SK-N-SH (cell line): ENCODE measurements at regions not wholly inside any gene's neighbourhood (a gene's known extent, or its start where the extent isn't known, plus 50 kb on each side); places are given as distances from the start of the nearest gene placed in this dataset.

ENCODE experiments used
- CTCF ChIA-PET: fragments of 300-600, 350-600 bp; formaldehyde crosslinking; extraction: SDS; loops from one replicate; lab custom pipeline; 2021; lab: Yijun Ruan, JAX
- POLR2A ChIA-PET: fragments of 350-600 bp; sonication (Branson Sonifier 250); formaldehyde crosslinking; extraction: SDS; loops from one replicate; lab custom pipeline; 2020; ENCODE audit warnings: antibody characterized with exemption, inconsistent platforms; lab: Yijun Ruan, JAX
- DNase-seq: peaks from one replicate; pipeline ENCODE4 v3.0.0; 2012
- H2AFZ ChIP-seq: fragments of 200-600 bp; sonication (generic); 2 replicates; pipeline ENCODE4 v1.8.1; 2016; ENCODE audit warnings: antibody characterized with exemption, mild to moderate bottlenecking, low read depth
- H3F3A ChIP-seq: fragments of 200-600 bp; sonication (generic); replicated peaks from 2 replicates; pipeline ENCODE3; 2016; ENCODE audit warnings: antibody characterized with exemption, mild to moderate bottlenecking; ENCODE audit not compliant: insufficient read depth
- H3K27ac ChIP-seq, 2 experiments: fragments of 200-500 bp in 1 of 2; fragments of 200-600 bp in 1 of 2; sonication (Bioruptor generic) in 1 of 2; sonication (generic), shearing (Covaris generic) in 1 of 2; 2 replicates each; pipeline versions ENCODE4 v1.5.1 to v1.6.1; 2014 to 2016; ENCODE audit warnings: low read depth in 2 of 2, inconsistent platforms in 1 of 2, low read length in 1 of 2, mild to moderate bottlenecking in 1 of 2, mixed read lengths in 1 of 2
- H3K27me3 ChIP-seq: fragments of 200-600 bp; sonication (generic), shearing (Covaris generic); 2 replicates; pipeline ENCODE4 v1.6.1; 2016; ENCODE audit warnings: mixed run types; ENCODE audit not compliant: insufficient read depth
- H3K36me3 ChIP-seq, 2 experiments: fragments of 200-500 bp in 1 of 2; fragments of 200-600 bp in 1 of 2; sonication (Bioruptor generic) in 1 of 2; sonication (generic) in 1 of 2; replicated peaks in 1 of 2; 2 replicates each; pipeline versions ENCODE3 to v1.5.1; 2014 to 2016; ENCODE audit warnings: low read length in 1 of 2, mild to moderate bottlenecking in 1 of 2; ENCODE audit not compliant: insufficient read depth in 2 of 2, control insufficient read depth in 1 of 2
- H3K4me1 ChIP-seq, 2 experiments: fragments of 200-500 bp in 1 of 2; fragments of 200-600 bp in 1 of 2; sonication (Bioruptor generic) in 1 of 2; sonication (generic), shearing (Covaris generic) in 1 of 2; 2 replicates each; pipeline versions ENCODE4 v1.5.1 to v1.6.1; 2014 to 2016; ENCODE audit warnings: low read depth in 1 of 2, low read length in 1 of 2, mixed run types in 1 of 2; ENCODE audit not compliant: insufficient read depth in 2 of 2, control insufficient read depth in 1 of 2
- H3K4me2 ChIP-seq: fragments of 200-600 bp; sonication (generic), shearing (Covaris generic); 2 replicates; pipeline ENCODE4 v1.6.1; 2017; ENCODE audit warnings: mixed run types
- H3K4me3 ChIP-seq, 2 experiments: fragments of 200-500 bp in 1 of 2; fragments of 200-600 bp in 1 of 2; sonication (Bioruptor generic) in 1 of 2; sonication (generic), shearing (Covaris generic) in 1 of 2; 2 replicates each; pipeline versions ENCODE4 v1.5.1 to v1.8.1; 2014 to 2016; ENCODE audit warnings: low read depth in 2 of 2, inconsistent platforms in 1 of 2, low read length in 1 of 2, mild to moderate bottlenecking in 1 of 2, mixed read lengths in 1 of 2, moderate library complexity in 1 of 2
- H3K79me2 ChIP-seq: fragments of 200-600 bp; sonication (generic); 2 replicates; pipeline ENCODE4 v1.8.1; 2017; ENCODE audit warnings: mild to moderate bottlenecking; ENCODE audit not compliant: insufficient read depth
- H3K9ac ChIP-seq: fragments of 200-600 bp; sonication (generic); 2 replicates; pipeline ENCODE4 v1.6.1; 2017; ENCODE audit warnings: mixed run types
- H3K9me2 ChIP-seq: fragments of 200-600 bp; sonication (generic); 2 replicates; pipeline ENCODE4 v1.6.1; 2017; ENCODE audit warnings: mixed run types
- H3K9me3 ChIP-seq: fragments of 200-600 bp; sonication (generic); 2 replicates; pipeline ENCODE4 v1.6.1; 2017; ENCODE audit warnings: mixed run types, mild to moderate bottlenecking, moderate library complexity
- H4K20me1 ChIP-seq: fragments of 200-600 bp; sonication (generic); 2 replicates; pipeline ENCODE4 v1.6.1; 2017; ENCODE audit warnings: mild to moderate bottlenecking, mixed run types; ENCODE audit not compliant: insufficient read depth
- CHD2 ChIP-seq: fragments of 150-350 bp; IDR thresholded peaks from 2 replicates; pipeline ENCODE4 v1.6.1; 2018; ENCODE audit warnings: low read length; ENCODE audit not compliant: partially characterized antibody
- FOXJ3 ChIP-seq: sonication (generic); formaldehyde crosslinking; IDR thresholded peaks from 2 replicates; pipeline ENCODE4 v1.5.1; 2020; ENCODE audit warnings: mild to moderate bottlenecking, missing genetic modification reagents
- GABPA ChIP-seq: IDR thresholded peaks from 2 replicates; pipeline ENCODE4 v1.4.0; 2012; ENCODE audit warnings: low read depth, mild to moderate bottlenecking
- IRF3 ChIP-seq: fragments of 150-350 bp; IDR thresholded peaks from 2 replicates; pipeline ENCODE4 v1.6.1; 2016; ENCODE audit warnings: mild to moderate bottlenecking, low read depth, low read length
- NRF1 ChIP-seq: IDR thresholded peaks from 2 replicates; pipeline ENCODE4 v1.6.1; 2012; ENCODE audit warnings: low read depth, mild to moderate bottlenecking, low read length
- POLR2AphosphoS5 ChIP-seq: IDR thresholded peaks from 2 replicates; pipeline ENCODE4 v1.6.1; 2012; ENCODE audit warnings: low read depth, low read length
- RCOR1 ChIP-seq: fragments of 150-350 bp; IDR thresholded peaks from 2 replicates; pipeline ENCODE4 v1.6.1; 2017; ENCODE audit warnings: antibody characterized with exemption, low read length
- USF1 ChIP-seq: IDR thresholded peaks from 2 replicates; pipeline ENCODE4 v1.4.0; 2012; ENCODE audit warnings: low read depth, borderline replicate concordance
- YY1 ChIP-seq: IDR thresholded peaks from 2 replicates; pipeline ENCODE4 v1.4.0; 2012; ENCODE audit warnings: low read depth, mild to moderate bottlenecking
- ZBTB33 ChIP-seq: IDR thresholded peaks from 2 replicates; pipeline ENCODE4 v1.4.0; 2012; ENCODE audit warnings: low read depth, borderline replicate concordance
- WGBS: methylation state at CpG from one replicate; pipeline ENCODE4 v1.1.6; 2017; ENCODE audit warnings: low lambda C conversion rate; 5-methylcytosine and 5-hydroxymethylcytosine counted together

- no peak overlapping the region for H3K27ac ChIP-seq
- H3K36me3 ChIP-seq: no peaks in the 10 kb centered on the region
- ChIA-PET CTCF (no interaction called here), POLR2A (no interaction called here)
- no peaks in the 10 kb centered on the region for H4K20me1 ChIP-seq
- H3K27me3 ChIP-seq: no peaks in the 10 kb centered on the region
- H3K4me1 ChIP-seq: no peaks in the 10 kb centered on the region; a peak in 1 of 4 replicates
- no peaks in the 10 kb centered on the region for H3F3A ChIP-seq
- H3K9me2 ChIP-seq: no peaks in the 10 kb centered on the region
- no peak overlapping the region for H3K4me2 ChIP-seq
- H3K79me2 ChIP-seq: no peaks in the 10 kb centered on the region
- no peak overlapping the region for H3K4me3 ChIP-seq
- H3K9ac ChIP-seq: no peak overlapping the region
- no peak for DNase-seq
- TF ChIP-seq GABPA (no peak), YY1 (no peak), USF1 (no peak), FOXJ3 (CRISPR knock-in tag) (no peak)
- no peak overlapping the region for H2AFZ ChIP-seq
- H3K9me3 ChIP-seq: no peaks in the 10 kb centered on the region
- 86% methylated on average over 1 of the region's 1 CpG for WGBS
These were observed 551.7 kb downstream of the RNF144A start for GRCh38 chr2:7468955-7469354.

GRCh38 chr2:7471185-7471584, 554.0 kb downstream of the RNF144A start:
- H4K20me1 ChIP-seq: no peaks in the 10 kb centered on the region
- DNase-seq: no peak
- 65% methylated on average over 2 of the region's 2 CpGs for WGBS

GRCh38 chr2:7472465-7472864, 555.3 kb downstream of the RNF144A start:
- CTCF ChIA-PET: interaction anchor here (1.9 kb wide), 1 partner anchor 16 kb away, joined by 5 read pairs; no protein-coding TSS in a partner anchor

More at GRCh38 chr2:7471185-7471584, 554.0 kb downstream of the RNF144A start:
- Histone ChIP-seq H3K9me2 (no peaks in the 10 kb centered on the region), H3K27ac (no peak overlapping the region), H3K9me3 (no peaks in the 10 kb centered on the region), H3K27me3 (no peaks in the 10 kb centered on the region), H3K4me3 (no peak overlapping the region), H3K79me2 (no peaks in the 10 kb centered on the region), H2AFZ (no peak overlapping the region), H3K4me1 (no peaks in the 10 kb centered on the region; a peak in 1 of 4 replicates), H3F3A (no peaks in the 10 kb centered on the region), H3K36me3 (no peaks in the 10 kb centered on the region), H3K9ac (no peak overlapping the region), H3K4me2 (no peak overlapping the region)
- ChIA-PET CTCF (no interaction called here), POLR2A (interaction anchor here (0.6 kb wide), 1 partner anchor 8 kb away, joined by 3 read pairs; no protein-coding TSS in a partner anchor)
- TF ChIP-seq CHD2 (no peak), RCOR1 (no peak)

More at GRCh38 chr2:7472465-7472864, 555.3 kb downstream of the RNF144A start:
- Histone ChIP-seq H3K9me2 (no peaks in the 10 kb centered on the region), H2AFZ (no peak overlapping the region), H3K27me3 (no peaks in the 10 kb centered on the region), H3K4me2 (no peak overlapping the region), H3K4me3 (no peak overlapping the region), H3K4me1 (peaks cover 0 to 3% of the 10 kb centered on the region in 2 experiments; a peak in 2 of 4 replicates), H3F3A (no peaks in the 10 kb centered on the region), H3K27ac (no peak overlapping the region), H3K79me2 (no peaks in the 10 kb centered on the region), H4K20me1 (no peaks in the 10 kb centered on the region), H3K36me3 (no peaks in the 10 kb centered on the region), H3K9me3 (no peaks in the 10 kb centered on the region), H3K9ac (no peak overlapping the region)
- no peak for TF ChIP-seq ZBTB33
- no peak for TF ChIP-seq POLR2AphosphoS5
- TF ChIP-seq NRF1: no peak
- TF ChIP-seq RCOR1: no peak
- TF ChIP-seq IRF3: no peak
- no peak for TF ChIP-seq CHD2
- 60% methylated on average over 2 of the region's 2 CpGs for WGBS
- POLR2A ChIA-PET: no interaction called here
- DNase-seq: no peak
